Cardiac muscle cell (in vitro differentiated cells and primary cell): ENCODE measurements at regions not wholly inside any gene's neighbourhood (a gene's known extent, or its start where the extent isn't known, plus 50 kb on each side); places are given as distances from the start of the nearest gene placed in this dataset.

Experiments
- DNase-seq, 2 donors: peaks; one replicate each; pipeline versions ENCODE4 v3.0.0 to v3.0.0-alpha.2; 2010 to 2017; ENCODE audit warnings: low read depth in 1 of 2, low spot score in 1 of 2
- H3K27ac ChIP-seq: fragments of 200-600 bp; sonication (generic); 2 replicates; pipeline ENCODE4 v1.5.1; 2016
- H3K27me3 ChIP-seq: fragments of 200-600 bp; sonication (generic); 2 replicates; pipeline ENCODE4 v1.6.0; 2016; ENCODE audit warnings: control low read depth
- H3K36me3 ChIP-seq: fragments of 200-600 bp; sonication (generic); 2 replicates; pipeline ENCODE4 v1.5.1; 2016; ENCODE audit warnings: control low read depth
- H3K4me1 ChIP-seq: fragments of 200-600 bp; sonication (generic); 2 replicates; pipeline ENCODE4 v1.8.1; 2017; ENCODE audit warnings: low read depth, mild to moderate bottlenecking, mixed run types
- H3K4me3 ChIP-seq: fragments of 200-600 bp; sonication (generic); 2 replicates; pipeline ENCODE4 v1.5.1; 2016; ENCODE audit warnings: mild to moderate bottlenecking
- H3K9me3 ChIP-seq: fragments of 200-600 bp; sonication (generic); 2 replicates; pipeline ENCODE4 v1.5.1; 2017; ENCODE audit warnings: low read depth, mild to moderate bottlenecking, control low read depth
- TF ChIP-seq, protein P1 (sequence below): IDR thresholded peaks from 2 replicates; pipeline ENCODE4 v1.5.1; 2012; ENCODE audit warnings: low read depth, mild to moderate bottlenecking, low read length

DNA sequence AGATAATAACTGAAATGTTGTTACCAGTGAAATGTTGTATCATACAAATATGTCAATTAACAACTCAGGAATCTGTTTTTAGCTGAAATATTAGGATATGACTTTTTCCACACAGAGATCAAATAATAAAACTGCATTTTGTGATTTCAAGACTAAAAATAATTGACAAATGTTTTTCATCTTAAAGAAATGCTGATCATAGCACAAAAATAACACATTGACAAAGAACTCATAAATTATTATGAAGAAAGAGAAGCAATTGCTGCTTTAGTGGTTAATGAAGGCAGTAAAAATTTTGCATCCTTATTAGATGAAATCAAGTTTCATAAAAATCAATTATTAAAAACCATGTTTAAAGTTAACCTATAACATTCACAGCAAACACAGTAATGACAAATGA lies 1417.3 kb downstream of the OLFM4 start:
- H3K9me3 ChIP-seq: no peaks in the 10 kb centered on the region
- H3K27ac ChIP-seq: no peak overlapping the region
- no peaks in the 10 kb centered on the region for H3K4me1 ChIP-seq
- no peak overlapping the region for H3K4me3 ChIP-seq
- H3K27me3 ChIP-seq: no peaks in the 10 kb centered on the region
- no peak for DNase-seq
- TF ChIP-seq, protein P1, sequence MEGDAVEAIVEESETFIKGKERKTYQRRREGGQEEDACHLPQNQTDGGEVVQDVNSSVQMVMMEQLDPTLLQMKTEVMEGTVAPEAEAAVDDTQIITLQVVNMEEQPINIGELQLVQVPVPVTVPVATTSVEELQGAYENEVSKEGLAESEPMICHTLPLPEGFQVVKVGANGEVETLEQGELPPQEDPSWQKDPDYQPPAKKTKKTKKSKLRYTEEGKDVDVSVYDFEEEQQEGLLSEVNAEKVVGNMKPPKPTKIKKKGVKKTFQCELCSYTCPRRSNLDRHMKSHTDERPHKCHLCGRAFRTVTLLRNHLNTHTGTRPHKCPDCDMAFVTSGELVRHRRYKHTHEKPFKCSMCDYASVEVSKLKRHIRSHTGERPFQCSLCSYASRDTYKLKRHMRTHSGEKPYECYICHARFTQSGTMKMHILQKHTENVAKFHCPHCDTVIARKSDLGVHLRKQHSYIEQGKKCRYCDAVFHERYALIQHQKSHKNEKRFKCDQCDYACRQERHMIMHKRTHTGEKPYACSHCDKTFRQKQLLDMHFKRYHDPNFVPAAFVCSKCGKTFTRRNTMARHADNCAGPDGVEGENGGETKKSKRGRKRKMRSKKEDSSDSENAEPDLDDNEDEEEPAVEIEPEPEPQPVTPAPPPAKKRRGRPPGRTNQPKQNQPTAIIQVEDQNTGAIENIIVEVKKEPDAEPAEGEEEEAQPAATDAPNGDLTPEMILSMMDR: no peak
- no peaks in the 10 kb centered on the region for H3K36me3 ChIP-seq

DNA sequence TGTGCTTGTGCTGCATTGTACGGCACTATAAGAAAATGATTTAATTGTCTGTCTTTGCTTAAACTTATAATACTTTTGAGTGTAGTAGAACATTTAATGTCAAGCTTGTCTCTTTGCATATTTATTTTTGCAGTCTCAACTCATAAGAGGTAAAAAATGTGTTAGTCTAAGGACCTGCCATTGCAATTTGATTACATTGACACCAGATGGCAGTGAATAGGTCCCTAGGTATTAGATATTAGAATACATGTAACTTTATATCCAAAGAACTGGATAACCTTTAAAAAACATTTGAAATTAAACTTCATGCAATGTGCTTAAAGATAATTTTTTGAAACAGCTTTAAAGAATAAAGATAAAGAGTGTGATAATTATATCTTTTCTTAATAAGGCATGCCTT lies 1421.3 kb downstream of the OLFM4 start:
- TF ChIP-seq, protein P1: no peak
- Histone ChIP-seq H3K9me3 (no peaks in the 10 kb centered on the region), H3K27me3 (no peaks in the 10 kb centered on the region), H3K36me3 (no peaks in the 10 kb centered on the region), H3K4me3 (no peak overlapping the region), H3K27ac (no peak overlapping the region), H3K4me1 (no peaks in the 10 kb centered on the region)
- no peak for DNase-seq

DNA sequence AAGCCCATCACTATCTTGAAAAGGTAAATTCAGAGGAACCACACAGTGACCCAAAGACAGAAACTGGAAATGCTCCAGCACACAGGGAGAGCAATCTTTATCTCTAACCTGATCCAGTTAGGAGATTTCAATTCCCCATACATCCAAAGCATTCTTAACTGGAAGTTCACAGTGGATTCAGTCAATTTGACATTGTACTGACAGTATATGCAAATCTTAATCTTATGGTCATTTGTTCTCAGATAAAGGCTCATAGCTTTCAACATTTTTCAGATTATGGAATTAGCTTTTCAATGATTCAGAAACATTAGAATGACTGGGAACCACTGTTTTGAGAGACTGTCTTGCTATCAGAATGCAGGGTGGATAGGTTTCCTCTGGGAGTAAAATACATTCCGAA lies 1455.6 kb downstream of the OLFM4 start:
- DNase-seq: no peak
- TF ChIP-seq, protein P1: no peak
- Histone ChIP-seq H3K27me3 (no peaks in the 10 kb centered on the region), H3K4me3 (no peak overlapping the region), H3K36me3 (no peaks in the 10 kb centered on the region), H3K27ac (no peak overlapping the region), H3K4me1 (no peaks in the 10 kb centered on the region), H3K9me3 (no peaks in the 10 kb centered on the region)

DNA sequence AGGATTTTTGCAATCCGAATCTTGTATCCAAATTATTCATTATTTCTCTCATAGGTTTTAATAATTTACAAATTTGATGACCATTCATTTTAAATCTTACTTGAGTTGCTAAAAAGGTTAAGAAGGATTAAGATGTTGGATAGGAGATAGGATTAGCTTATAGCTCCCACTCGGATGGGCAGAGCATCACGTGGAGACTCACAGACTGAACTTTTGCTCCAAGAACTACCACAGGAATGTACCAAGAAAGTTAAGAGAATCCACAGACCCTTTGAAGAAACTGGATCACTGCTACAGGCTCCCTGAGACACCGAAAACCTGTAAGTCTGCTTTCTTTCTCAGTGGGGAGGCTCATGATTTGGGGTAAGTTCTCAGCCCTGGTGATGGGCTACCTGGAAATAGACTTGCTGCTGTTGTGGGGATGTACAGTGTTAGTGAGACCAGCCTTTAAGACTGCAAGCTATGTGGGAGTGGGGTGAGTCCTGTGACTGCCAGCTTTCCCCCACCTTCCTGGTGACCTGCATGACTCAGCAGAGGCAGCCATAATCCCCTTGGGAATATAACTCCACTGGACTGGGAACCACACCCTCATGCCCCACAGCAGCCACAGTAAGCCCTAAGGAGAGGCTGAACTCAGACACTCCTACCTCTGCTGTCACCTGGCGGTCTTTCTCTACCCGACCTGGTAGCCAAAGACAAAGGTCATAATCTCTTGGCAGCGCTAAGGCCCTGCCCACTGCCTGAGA lies 1458.0 kb downstream of the OLFM4 start:
- Histone ChIP-seq H3K27me3 (no peaks in the 10 kb centered on the region), H3K36me3 (no peaks in the 10 kb centered on the region), H3K4me1 (no peaks in the 10 kb centered on the region), H3K9me3 (no peaks in the 10 kb centered on the region), H3K27ac (no peak overlapping the region), H3K4me3 (no peak overlapping the region)
- TF ChIP-seq, protein P1: no peak
- no peak for DNase-seq

DNA sequence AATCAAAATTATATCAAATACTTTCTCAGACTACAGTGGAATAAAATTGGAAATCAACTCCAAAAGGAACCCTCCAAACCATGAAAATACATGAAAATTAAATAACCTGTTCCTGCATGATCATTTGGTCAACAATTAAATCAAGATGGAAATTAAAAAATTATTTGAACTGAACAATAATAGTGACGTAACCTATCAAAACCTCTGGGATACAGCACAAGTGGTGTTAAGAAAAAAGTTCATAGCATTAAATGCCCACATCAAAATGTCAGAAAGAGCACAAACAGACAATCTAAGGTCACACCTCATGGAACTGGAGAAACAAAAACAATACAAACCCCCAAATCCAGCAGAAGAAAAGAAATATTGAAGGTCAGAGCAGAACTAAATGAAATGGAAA lies 1460.7 kb downstream of the OLFM4 start:
- no peak overlapping the region for H3K4me3 ChIP-seq
- H3K4me1 ChIP-seq: no peaks in the 10 kb centered on the region
- DNase-seq: no peak
- H3K9me3 ChIP-seq: no peaks in the 10 kb centered on the region
- H3K27me3 ChIP-seq: no peaks in the 10 kb centered on the region
- no peak overlapping the region for H3K27ac ChIP-seq
- peaks cover 3% of the 10 kb centered on the region for H3K36me3 ChIP-seq
- TF ChIP-seq, protein P1: no peak
